ENCODE measurements at regions not wholly inside any gene's neighbourhood (a gene's known extent, or its start where the extent isn't known, plus 50 kb on each side); places are given as distances from the start of the nearest gene placed in this dataset.
"Not testable (repeated sequence)": the region's sequence is repeated elsewhere in the genome, so short reads cannot be mapped to it uniquely, and the experiment has no call there.

DNA sequence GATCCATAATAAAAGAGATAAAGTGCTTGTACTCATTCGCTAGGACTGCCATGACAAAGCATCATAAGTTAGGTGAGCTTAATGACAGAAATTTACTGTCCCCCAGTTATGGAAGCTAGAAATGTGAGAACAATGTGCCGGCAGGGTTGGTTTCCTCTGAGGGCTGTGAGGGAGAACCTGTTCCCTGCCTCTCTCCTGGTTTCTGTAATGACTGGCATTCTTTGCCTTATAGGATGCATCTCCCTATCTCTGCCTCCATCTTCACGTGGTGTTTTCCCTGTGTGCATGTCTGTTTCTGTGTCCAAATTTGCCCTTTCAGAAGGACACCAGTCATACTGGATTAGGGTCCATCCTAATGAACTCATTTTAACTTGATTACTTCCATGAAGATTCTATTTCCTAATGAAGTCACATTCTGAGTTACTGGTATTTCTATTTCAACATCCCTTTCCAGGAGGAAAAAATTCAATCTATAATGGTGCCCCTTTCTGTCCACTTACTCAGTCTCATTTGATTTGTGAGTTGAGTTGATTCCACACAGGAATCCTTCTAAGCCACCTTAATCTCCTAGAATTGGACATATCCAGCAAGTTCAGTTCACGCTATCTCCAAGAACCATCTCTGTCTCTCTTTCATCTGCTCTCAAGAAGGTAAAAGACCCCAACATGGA is 71.2 kb upstream of the LIPC start:
- DNase-seq (ENCODE audit: low spot score), result no peak

DNA sequence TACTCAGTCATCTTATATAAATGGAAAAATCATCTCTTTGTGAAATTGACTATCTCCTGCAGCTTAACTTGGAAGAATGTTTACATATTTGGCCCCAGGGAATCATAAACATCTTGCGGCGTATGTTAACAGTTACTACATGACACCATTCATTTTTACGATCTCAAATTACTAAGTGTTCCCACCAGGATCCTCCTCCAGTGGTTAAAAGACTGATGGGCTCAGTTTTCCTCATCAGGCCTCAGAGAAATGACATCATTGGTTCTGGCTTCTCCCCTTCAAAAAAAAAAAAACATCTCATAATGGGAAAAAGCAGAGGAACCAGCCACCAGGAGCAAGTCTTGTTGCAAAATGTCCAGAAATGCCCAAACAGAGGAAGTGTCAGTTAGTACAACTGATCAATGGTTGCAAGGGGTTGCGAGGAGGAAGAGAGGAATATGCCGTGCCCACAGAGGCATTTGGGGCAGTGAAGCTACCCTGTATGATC is 70.5 kb upstream of the LIPC start:
- DNase-seq (ENCODE audit: low spot score), result no peak

DNA sequence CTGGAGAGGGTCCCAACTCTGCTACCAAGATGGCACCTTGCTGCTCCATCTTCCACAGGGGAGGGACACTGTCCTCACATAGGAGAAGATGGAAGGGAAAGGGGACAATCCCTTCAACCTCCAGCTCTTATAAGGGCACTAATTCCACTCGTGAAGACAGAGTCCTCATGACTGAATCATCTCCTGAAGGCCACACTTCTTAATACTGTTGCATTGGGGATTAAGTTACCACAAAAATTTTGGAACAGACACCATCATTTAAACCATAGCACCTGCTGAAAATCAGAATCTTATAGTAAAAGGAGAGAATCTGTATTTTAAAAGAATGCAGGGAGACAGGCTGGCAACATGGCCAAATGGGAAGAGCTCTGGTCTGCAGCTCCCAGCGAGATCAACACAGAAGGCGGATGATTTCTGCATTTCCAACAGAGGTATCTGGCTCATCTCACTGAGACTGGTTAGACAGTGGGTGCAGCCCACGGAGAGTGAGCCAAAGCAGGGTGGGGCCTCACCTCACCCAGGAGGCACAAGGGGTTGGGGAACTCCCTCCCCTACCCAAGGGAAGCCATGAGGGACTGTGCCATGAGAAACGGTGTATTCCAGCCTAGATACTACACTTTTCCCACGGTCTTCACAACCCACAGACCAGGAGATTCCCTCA is 69.4 kb upstream of the LIPC start:
- DNase-seq (ENCODE audit: low spot score), result no peak

DNA sequence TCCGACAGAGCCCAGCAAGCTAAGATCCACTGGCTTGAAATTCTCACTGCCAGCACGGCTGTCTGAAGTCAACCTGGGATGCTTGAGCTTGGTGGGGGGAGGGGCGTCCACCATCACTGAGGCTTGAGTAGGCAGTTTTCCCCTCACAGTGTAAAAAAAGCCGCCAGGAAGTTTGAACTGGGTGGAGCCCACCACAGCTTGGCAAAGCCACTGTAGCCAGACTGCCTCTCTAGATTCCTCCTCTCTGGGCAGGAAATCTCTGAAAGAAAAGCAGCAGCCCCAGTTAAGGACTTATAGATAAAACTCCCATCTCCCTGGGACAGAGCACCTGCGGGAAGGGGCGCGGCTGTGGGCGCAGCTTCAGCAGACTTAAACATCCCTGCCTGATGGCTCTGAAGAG is 68.7 kb upstream of the LIPC start:
- not testable (repeated sequence) for DNase-seq (ENCODE audit: low spot score)

DNA sequence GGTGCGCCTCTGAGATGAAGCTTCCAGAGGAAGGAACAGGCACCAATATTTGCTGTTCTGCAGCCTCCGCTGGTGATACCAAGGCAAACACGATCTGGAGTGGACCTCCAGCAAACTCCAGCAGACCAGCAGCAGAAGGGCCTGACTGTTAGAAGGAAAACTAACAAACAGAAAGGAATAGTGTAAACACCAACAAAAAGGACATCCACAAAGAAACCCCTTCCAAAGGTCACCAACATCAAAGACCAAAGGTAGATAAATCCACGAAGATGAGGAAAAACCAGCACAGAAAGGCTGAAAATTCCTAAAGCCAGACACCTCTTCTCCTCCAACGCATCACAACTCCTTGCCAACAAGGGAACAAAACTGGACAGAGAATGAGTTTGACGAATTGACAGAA is 68.1 kb upstream of the LIPC start:
- DNase-seq (ENCODE audit: low spot score), result not testable (repeated sequence)

DNA sequence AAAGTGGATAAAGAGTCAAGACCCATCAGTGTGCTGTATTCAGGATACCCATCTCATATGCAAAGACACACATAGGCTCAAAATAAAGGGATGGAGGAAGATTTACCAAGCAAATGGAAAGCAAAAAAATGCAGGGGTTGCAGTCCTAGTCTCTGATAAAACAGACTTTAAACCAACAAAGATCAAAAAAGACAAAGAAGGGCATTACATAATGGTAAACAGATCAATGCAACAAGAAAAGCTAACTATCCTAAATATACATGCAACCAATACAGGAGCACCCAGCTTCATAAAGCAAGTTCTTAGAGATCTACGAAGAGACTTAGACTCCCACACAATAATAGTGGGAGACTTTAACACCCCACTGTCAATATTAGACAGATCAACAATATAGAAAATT is 66.7 kb upstream of the LIPC start:
- not testable (repeated sequence) for DNase-seq (ENCODE audit: low spot score)

DNA sequence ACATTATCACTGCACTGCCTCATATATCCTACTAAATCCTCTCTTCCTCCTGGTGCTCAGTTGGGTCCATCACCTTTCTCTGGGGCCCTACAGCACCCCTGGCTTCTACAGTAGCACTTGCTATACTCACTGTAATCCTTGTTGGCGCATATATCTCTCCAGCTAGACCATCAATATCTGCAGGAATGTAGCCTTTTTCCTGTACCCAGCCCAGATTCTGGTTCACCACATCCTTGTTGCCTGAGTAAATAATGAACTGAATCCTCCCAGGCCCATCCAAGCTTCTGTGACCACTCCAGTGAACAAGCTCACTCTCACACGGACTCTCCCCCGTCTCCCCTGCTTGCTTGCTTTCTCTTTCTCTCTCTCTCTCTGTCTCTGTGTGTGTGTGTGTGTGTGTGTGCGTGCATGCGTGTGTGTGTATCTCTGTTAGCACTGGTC is 62.5 kb upstream of the LIPC start:
- no peak for DNase-seq (ENCODE audit: low spot score)

DNA sequence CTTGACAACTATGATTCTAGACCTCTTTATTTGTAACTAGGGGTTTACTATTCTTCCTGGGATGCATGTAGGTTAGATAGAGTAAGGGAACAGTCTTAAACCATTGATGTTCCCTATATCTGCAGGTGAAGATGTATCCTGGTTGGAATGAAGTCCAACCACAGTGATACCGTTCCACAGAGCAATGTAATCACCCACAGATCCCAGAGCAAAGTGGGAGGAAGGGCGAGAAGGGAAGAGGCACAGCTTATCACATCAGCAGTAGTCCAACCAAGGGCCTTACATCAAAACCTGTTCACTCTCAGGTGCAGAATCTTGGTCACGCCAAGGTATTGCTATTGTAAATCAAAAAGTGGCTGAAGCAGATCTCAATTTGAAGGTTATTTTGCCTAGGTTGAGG is 61.8 kb upstream of the LIPC start:
- DNase-seq (ENCODE audit: low spot score), result no peak

DNA sequence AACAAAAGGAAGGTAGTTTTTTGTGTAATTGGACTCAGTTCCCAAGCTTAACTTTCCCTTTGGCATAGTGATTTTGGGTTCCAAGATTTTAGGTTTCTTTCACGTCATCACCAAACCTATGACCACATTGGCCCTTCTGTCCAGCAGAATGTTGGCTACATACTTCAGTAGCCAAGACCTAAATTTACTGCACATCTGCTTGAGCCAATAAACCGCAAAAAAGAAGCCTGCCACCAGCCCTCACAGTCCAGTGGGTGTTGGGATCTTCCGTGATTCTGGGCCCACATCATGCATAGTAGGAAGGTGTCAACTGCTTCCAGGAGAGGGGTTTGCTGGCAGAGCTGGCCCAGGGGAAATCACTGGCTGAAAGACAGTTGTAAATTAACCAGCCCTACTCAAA is 57.6 kb upstream of the LIPC start:
- no peak for DNase-seq (ENCODE audit: low spot score)

DNA sequence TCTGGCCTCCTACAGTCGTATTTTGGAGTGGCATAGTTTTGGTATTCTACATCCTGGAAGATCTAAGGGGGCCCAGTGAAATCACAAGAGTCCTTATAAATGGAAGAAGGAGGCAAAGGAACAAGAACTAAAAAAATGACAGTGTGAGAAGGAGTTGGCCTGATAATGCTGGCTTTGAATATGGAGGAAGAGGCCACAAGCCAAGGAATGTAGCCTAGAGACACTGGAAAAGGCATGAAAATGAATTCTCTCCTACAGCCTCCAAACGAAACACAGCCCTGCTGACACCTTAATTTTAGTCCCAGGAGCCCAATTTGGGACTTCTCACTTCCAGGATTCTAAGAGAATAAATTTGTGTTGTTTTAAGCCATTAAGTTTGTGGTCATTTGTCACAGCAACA is 54.6 kb upstream of the LIPC start:
- DNase-seq (ENCODE audit: low spot score), result no peak

DNA sequence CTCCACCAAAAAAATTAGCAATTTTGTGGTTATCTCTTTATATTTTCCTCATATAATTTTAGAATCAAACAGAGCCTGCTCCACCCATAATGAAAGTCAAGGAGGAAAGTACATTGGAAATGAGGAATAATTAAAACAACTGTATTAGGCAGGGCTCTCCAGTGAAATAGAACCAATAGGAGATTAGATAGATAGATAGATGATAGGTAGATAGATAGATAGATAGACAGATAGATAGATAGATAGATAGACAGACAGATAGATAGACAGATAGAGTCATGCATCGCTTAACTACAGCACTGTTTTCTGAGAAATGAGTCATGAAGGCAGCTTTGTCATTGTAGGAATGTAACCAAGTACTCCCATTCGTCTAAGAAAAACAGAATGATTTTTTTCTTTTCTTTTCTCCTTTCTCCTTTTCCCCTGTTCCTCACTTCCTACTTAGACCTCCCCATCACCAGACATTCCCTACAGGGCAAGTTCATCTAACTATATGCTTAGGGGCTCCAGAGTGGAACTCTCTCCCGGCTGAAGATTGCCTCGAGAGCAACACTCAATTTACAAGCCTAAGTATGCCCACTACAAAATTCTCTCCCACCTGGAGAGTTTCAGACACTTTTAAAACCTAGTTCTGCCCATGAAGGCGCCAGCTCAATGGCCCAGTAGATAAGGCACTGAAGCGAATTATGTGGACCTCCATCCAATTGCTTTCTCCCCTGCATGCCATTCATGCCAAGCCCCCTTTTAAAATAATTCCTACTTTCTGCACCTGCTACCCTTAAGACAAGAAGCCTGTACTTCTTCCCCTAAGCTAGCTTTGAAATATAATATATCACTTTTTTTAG is 53.3 kb upstream of the LIPC start:
- DNase-seq (ENCODE audit: low spot score), result no peak

DNA sequence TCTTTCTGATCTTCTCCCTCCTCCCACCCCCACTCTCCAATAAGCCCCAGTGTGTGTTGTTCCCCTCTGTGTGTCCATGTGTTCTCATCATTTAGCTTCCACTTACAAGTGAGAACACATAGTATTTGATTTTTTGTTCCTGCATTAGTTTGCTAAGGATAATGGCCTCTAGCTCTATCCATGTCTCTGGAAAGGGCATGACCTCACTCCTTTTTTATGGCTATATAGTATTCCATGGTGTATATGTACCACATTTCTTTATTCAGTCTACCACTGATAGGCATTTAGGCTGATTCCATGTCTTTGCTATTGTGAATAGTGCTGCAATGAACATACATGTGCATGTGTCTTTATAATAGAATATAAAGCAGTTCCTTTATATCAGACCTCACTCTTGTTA is 52.3 kb upstream of the LIPC start:
- not testable (repeated sequence) for DNase-seq (ENCODE audit: low spot score)

DNA sequence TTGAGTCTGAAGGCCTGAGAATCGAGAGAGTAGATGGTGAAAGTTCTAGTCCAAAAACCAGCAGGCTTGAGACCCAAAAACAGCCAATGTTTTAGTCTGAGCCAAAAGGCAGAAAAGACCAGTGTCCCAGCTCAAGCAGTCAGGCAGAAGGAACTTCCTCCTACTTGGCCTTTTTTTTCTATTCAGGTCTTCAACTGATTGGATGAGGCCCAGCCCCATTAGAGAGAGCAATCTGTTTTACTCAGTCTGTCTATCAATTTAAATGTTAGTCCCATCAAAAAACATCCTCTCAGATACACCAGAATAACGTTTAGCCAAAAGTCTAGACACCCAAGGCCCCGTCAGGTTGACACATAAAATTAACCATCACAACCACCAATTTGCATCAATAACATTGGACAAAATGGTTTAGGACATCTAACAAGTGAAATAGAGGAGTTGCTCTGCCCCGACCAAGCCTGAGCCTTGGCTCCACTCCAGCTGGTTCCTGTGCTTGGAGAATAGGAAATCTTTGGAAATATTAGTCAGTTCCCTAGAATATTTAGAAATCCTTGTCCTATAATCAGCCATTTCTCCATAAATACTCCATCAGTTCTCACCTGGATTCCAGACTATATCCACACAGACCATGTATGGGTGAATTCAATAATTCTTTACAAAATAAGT is 51.4 kb upstream of the LIPC start:
- DNase-seq (ENCODE audit: low spot score), result no peak

DNA sequence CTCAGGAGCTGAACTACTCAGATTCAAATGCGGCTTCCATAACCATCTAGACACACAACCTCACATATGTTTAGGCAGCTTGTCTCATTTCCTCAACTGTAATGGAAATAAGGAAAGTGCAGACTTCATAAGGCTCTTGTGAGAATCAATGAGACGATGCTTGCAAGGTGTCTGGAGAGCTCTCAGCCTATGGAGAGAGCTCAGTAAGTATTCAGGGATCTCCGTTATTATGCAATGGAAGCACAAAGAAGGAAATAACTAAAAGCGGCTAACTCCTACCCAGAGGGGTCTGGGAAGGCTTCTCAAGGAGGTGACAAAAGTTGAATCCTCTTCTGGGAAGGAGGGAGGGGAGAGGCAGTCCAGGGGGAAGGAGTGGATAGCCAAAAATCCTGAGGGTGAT is 50.1 kb upstream of the LIPC start:
- no peak for DNase-seq (ENCODE audit: low spot score)

All from iPS-NIHi11 (cell line).